Activated CD4-positive, alpha-beta T cell treated with anti-CD3 and anti-CD28 coated beads, Interleukin-2, amount 10 ng/mL, durations not matched to agents 7 days and 5 days (primary cell): ENCODE measurements at regions not wholly inside any gene's neighbourhood (a gene's known extent, or its start where the extent isn't known, plus 50 kb on each side); places are given as distances from the start of the nearest gene placed in this dataset.

Source experiments
- CTCF ChIA-PET: fragments of 350-600 bp; sonication (Branson Sonifier 250); formaldehyde crosslinking; loops from one replicate; lab custom pipeline; 2021; ENCODE audit warnings: antibody characterized with exemption; lab: Charles Lee
- POLR2A ChIA-PET: fragments of 350-600 bp; sonication (Branson Sonifier 250); formaldehyde crosslinking; loops from one replicate; lab custom pipeline; 2021; ENCODE audit warnings: antibody characterized with exemption; lab: Charles Lee
- DNase-seq: peaks from one replicate; pipeline ENCODE4 v3.0.0-alpha.2; 2020
- H3K27ac Mint-ChIP-seq: one replicate; pipeline ENCODE4 v1.8.0; 2021; ENCODE audit warnings: mild to moderate bottlenecking, moderate library complexity, mixed read lengths
- H3K27me3 Mint-ChIP-seq: one replicate; pipeline ENCODE4 v1.8.0; 2021; ENCODE audit warnings: mixed read lengths
- H3K36me3 Mint-ChIP-seq: one replicate; pipeline ENCODE4 v1.8.0; 2021; ENCODE audit warnings: low read depth, mixed read lengths
- H3K4me1 Mint-ChIP-seq: one replicate; pipeline ENCODE4 v1.8.0; 2021; ENCODE audit warnings: mixed read lengths
- H3K4me3 Mint-ChIP-seq: one replicate; pipeline ENCODE4 v1.8.0; 2021; ENCODE audit warnings: mild to moderate bottlenecking, moderate library complexity, mixed read lengths
- H3K9me3 Mint-ChIP-seq: one replicate; pipeline ENCODE4 v1.8.0; 2021; ENCODE audit warnings: mixed read lengths

DNA sequence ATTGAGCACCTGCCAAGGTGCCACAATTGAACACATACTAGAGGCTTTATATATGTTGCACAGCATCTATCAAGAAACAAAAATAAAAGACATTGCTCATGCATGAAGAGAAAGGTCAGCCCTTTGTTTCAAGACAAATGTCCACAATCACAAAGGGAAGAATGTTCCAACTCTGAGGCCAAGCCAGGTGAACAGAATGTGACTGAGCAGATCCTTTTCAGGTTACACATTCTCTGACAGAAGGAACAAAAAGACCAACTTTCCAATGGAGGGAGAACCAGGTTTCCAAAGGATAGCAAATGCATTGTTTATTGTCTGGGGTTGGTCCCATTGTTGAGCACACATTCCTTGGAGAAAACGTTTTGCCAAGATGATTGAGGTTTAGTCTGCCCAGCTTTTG lies 50.2 kb upstream of the FAM174B start:
- POLR2A ChIA-PET, result no interaction called here

DNA sequence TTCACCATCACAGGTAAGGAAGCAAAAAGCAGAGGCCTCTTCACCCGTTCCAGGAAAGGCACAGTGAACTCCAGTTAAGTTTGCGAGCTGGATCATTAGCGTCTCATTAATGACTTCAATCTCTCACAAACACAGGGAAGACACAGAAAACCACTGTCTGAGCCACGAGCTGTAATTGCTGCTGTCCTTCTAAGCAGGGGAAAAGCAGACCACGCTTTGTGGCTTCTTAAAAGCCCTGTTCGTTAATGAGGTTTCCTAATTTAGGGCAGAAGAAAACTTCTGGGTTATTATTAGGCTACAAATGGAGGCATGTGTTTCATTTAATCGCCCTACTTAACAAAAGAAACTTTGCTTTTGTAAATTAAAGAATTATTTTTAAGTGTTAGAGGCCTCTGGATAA lies 50.6 kb upstream of the FAM174B start:
- DNase-seq, result no peak
- Mint-ChIP-seq H3K27me3 (no peaks in the 10 kb centered on the region), H3K27ac (no peak overlapping the region), H3K9me3 (no peaks in the 10 kb centered on the region), H3K4me3 (no peak overlapping the region), H3K4me1 (peaks cover 4% of the 10 kb centered on the region), H3K36me3 (no peaks in the 10 kb centered on the region)
- CTCF ChIA-PET, result no interaction called here
- POLR2A ChIA-PET, result no interaction called here

More for the DNA sequence above, 50.2 kb upstream of the FAM174B start:
- Mint-ChIP-seq H3K27ac (no peak overlapping the region), H3K36me3 (no peaks in the 10 kb centered on the region), H3K9me3 (no peaks in the 10 kb centered on the region), H3K27me3 (no peaks in the 10 kb centered on the region), H3K4me3 (no peak overlapping the region), H3K4me1 (peaks cover 4% of the 10 kb centered on the region)
- CTCF ChIA-PET, result no interaction called here
- no peak for DNase-seq

DNA sequence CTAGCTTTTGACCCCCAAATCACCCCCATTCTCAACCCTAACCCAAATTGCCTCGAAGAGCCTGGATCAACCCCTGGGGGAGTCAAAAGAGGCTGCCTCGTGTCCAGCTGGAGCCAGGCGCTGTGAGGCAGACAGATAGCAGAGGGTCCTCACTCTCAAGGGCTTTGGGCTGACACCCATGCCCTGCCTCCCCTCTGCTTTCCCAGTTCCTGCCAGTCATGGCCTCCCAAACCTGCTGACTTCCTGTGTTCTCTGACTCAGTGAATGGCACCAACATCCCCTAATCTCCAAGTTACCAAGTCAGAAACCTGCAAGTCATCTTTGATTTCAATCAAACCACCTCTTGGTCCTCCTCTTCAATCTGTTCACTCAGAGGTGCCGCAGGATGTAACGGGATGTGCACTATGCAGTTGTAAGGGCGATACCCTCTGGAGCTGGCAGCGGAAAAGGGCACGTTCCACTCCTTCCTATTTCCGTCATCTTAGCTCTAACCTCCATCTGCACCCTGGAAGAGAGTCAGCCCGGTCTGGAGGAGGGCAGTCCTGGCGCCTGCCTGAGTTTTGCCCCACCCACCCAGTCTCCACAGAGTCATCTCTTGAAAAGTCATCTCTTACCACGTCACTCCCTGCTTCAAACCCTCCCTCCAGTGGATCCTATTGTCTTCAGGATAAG lies 52.4 kb upstream of the FAM174B start:
- H3K4me3 Mint-ChIP-seq, result no peak overlapping the region
- H3K27me3 Mint-ChIP-seq, result peaks cover 2% of the 10 kb centered on the region
- POLR2A ChIA-PET, result no interaction called here
- DNase-seq, result no peak
- no peaks in the 10 kb centered on the region for H3K9me3 Mint-ChIP-seq
- no peak overlapping the region for H3K27ac Mint-ChIP-seq
- H3K36me3 Mint-ChIP-seq, result no peaks in the 10 kb centered on the region
- CTCF ChIA-PET, result no interaction called here
- H3K4me1 Mint-ChIP-seq, result peaks cover 4% of the 10 kb centered on the region

DNA sequence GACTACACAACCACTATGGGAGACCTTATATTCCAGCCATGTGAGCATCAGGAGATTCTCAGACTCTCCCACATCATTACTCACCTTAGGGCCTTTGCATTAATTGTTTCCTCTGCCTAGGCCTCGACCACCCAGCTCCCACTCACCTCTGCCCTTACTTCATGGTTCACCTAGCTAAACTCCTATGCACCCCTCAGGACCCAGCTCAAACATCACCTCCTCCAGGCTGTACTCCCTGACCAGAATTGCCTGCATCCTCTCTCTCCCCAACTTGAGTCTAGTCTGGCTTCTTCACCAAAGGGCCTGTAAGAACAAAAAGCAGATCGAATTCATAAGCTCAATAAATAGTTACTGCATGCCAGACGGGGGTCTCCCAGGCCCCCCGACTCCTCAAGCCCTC lies 53.1 kb upstream of the FAM174B start:
- peaks cover 8% of the 10 kb centered on the region for H3K27me3 Mint-ChIP-seq
- peaks cover 4% of the 10 kb centered on the region for H3K4me1 Mint-ChIP-seq
- ChIA-PET POLR2A (no interaction called here), CTCF (no interaction called here)
- H3K36me3 Mint-ChIP-seq, result no peaks in the 10 kb centered on the region
- no peak overlapping the region for H3K4me3 Mint-ChIP-seq
- H3K9me3 Mint-ChIP-seq, result no peaks in the 10 kb centered on the region
- H3K27ac Mint-ChIP-seq, result no peak overlapping the region
- no peak for DNase-seq

DNA sequence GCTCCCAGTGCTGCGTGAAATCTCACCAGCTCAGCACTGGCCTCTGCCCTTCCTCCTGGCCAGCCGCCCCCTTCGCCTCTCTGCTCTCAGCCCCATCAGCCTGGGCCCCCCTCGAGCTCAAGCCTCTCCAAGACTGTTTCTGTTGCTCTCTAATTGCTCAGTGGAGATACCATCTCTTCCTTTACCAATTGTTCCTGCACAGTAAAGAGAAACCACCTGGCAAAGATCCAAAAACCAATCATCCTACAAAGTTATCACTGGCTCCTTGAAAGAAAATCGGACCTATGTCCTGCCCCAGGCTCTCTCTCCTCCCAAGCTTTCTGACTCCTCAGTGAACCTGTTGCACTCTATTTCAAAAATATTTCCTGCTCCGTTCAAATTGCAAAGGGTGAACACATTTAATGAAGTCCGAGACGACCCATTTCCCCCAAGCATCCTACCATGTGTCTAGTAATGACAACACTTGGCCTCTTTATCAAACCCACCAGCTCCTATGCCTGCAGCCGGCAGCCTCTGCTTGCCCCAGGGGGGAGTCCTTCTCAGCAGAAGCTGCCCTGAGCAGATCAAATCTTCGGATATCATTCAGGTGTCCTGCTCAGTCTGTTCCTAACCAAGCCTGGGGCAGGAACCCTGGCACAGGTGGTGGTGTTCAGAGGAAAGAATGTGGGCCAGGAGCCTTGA lies 53.7 kb upstream of the FAM174B start:
- Mint-ChIP-seq H3K9me3 (no peaks in the 10 kb centered on the region), H3K27me3 (peaks cover 12% of the 10 kb centered on the region), H3K4me1 (peaks cover 8% of the 10 kb centered on the region), H3K27ac (no peak overlapping the region), H3K36me3 (no peaks in the 10 kb centered on the region), H3K4me3 (no peak overlapping the region)
- POLR2A ChIA-PET, result no interaction called here
- DNase-seq, result no peak
- CTCF ChIA-PET, result no interaction called here

DNA sequence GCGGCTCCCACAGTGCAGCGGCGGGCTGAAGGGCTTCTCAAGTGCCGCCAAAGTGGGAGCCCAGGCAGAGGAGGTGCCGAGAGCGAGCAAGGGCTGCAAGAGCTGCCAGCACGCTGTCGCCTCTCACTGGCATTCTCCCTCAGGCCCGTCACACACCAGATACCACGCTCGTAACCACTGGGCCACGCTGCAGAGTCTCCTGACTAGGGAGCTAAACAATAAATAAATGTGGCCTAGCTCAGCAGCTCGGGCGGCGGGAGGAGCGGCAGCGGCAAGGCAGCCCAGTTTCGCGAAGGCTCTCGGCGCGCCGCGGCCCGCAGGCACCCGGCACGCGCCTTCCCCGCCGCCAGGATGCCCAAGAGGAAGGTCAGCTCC lies 55.9 kb upstream of the FAM174B start:
- no peak overlapping the region for H3K4me3 Mint-ChIP-seq
- POLR2A ChIA-PET, result no interaction called here
- peaks cover 25% of the 10 kb centered on the region for H3K27me3 Mint-ChIP-seq
- DNase-seq, result no peak
- no peaks in the 10 kb centered on the region for H3K9me3 Mint-ChIP-seq
- no peaks in the 10 kb centered on the region for H3K36me3 Mint-ChIP-seq
- H3K27ac Mint-ChIP-seq, result no peak overlapping the region
- H3K4me1 Mint-ChIP-seq, result peaks cover 14% of the 10 kb centered on the region
- CTCF ChIA-PET, result interaction anchor here (1.0 kb wide), 1 partner anchor 26 kb away, joined by 3 read pairs; no protein-coding TSS in a partner anchor

DNA sequence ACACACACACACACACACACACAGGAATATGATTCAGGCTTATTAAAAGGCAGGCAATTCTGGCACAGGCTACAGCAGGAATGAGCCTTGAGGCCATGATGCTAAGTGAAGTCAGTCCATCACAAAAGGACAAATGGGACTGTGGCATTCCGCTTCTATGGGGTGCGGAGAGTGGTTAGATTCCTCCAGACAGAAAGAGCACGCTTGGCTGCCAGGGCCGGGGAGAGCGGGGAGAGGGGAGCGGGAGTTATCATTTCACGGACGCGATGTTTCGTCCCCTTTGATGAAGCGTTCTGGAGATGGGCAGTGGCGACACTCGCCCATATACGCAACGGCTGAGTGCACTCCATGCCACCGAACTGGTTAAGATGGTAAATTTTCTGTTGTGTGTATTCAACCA lies 58.5 kb upstream of the FAM174B start:
- Mint-ChIP-seq H3K36me3 (no peaks in the 10 kb centered on the region), H3K27me3 (peaks cover 33% of the 10 kb centered on the region), H3K27ac (no peak overlapping the region), H3K4me1 (peaks cover 10% of the 10 kb centered on the region), H3K9me3 (no peaks in the 10 kb centered on the region), H3K4me3 (peak overlapping the region; percentile 64)
- CTCF ChIA-PET, result interaction anchor here (0.6 to 1.3 kb wide), 11 partner anchors 10 to 620 kb away, joined by 3 to 10 read pairs (median 3); no protein-coding TSS in a partner anchor
- POLR2A ChIA-PET, result interaction anchor here (0.8 kb wide), 1 partner anchor 193 kb away, joined by 5 read pairs; no protein-coding TSS in a partner anchor
- no peak for DNase-seq

DNA sequence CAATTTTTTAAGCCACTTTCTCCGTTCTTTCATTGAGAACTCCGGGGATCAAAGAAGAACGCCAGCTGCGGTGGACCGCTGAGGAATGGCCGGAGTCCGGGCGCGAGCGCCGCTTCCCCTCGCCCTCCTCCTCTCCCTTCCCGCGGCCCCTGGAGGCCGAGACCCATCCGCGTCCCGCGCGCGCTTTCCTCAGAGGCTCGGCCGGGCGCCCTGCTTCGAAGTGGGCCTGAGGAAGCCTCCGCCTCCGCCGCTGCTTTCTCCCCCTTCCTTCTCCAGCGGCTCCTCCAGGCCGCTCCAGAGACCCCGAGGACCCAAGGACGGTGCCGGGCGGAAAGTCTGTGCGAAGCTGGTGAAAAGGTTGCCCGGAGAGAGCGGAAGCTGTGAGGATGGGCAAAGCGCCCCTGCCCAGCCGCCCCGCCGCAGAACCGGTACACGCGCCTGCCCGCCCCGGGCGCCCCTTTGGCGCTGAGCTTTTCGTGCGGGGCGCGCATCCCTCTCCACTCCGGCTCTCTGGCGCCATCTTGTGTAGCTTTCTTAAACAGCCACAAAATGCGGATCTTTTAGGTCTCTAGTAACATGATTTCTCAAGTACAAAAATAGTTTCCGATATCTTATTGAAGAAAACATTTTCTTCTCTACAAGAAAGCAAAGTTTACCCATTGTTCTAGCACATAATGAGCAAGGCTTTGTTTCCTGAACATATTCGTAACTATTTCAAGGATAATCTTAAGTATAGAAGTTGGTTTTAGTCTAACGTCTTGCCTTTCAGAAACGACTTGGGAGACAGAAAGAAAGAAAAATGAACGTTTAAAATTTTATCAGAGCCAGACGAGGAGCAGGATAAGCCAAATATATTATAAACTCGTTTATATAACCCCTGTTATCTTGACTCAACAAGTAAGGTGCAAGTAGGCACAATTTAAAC lies 59.2 kb upstream of the FAM174B start:
- Mint-ChIP-seq H3K27ac (no peak overlapping the region), H3K4me1 (peaks cover 10% of the 10 kb centered on the region), H3K27me3 (peaks cover 33% of the 10 kb centered on the region), H3K4me3 (peak overlapping the region; percentile 64), H3K36me3 (no peaks in the 10 kb centered on the region), H3K9me3 (no peaks in the 10 kb centered on the region)
- peak; percentile 78 for DNase-seq
- CTCF ChIA-PET, result interaction anchor here (0.5 to 1.3 kb wide), 12 partner anchors 10 to 621 kb away, joined by 3 to 10 read pairs (median 3); no protein-coding TSS in a partner anchor
- POLR2A ChIA-PET, result interaction anchor here (0.8 kb wide), 1 partner anchor 193 kb away, joined by 5 read pairs; no protein-coding TSS in a partner anchor

DNA sequence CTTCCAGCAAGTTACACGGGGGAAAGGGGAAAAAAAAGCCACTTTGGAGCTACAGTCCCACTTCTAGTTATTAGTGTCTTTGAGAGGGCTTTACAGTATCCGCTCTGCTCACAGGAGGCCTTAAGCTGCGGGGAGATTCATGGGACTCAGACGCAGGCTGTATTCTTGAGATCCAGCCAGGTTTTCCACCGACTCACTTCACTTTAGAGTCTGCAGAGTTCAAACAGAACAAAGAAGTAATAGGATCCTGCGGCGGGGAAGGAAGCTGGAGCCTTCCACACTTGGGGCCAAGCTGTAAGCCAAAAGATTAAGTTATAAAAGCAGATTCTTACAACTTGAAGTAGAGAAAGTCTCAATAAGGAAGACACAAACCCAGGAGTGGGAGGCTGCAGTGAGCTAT lies 60.2 kb upstream of the FAM174B start:
- H3K36me3 Mint-ChIP-seq, result no peaks in the 10 kb centered on the region
- POLR2A ChIA-PET, result no interaction called here
- H3K9me3 Mint-ChIP-seq, result peaks cover 2% of the 10 kb centered on the region
- DNase-seq, result no peak
- peaks cover 33% of the 10 kb centered on the region for H3K27me3 Mint-ChIP-seq
- CTCF ChIA-PET, result interaction anchor here (0.5 to 1.6 kb wide), 2 partner anchors 194 to 1451 kb away, joined by 3 read pairs; no protein-coding TSS in a partner anchor
- H3K4me1 Mint-ChIP-seq, result peaks cover 10% of the 10 kb centered on the region
- no peak overlapping the region for H3K27ac Mint-ChIP-seq
- H3K4me3 Mint-ChIP-seq, result no peak overlapping the region

DNA sequence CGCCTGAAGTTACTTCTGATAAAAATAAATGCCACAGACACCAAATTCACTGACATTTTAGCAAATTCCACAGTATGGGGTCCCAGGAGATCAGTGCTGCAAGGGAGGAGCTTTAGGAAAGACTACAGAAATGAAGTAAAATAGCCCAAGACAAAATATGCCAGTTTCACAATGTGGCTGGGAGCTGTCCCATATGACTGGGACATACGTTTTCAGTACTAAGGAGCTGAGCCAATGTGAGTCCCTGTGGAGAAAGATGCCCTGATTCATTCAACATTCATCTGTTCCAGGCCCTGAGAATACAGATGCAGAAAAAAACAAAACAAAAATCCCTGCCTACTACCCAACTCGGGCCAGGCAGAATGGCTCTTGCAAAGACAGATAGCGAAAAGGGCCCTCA lies 63.4 kb upstream of the FAM174B start:
- POLR2A ChIA-PET, result no interaction called here
- no peaks in the 10 kb centered on the region for H3K36me3 Mint-ChIP-seq
- peaks cover 6% of the 10 kb centered on the region for H3K9me3 Mint-ChIP-seq
- DNase-seq, result no peak
- no peak overlapping the region for H3K4me3 Mint-ChIP-seq
- H3K4me1 Mint-ChIP-seq, result peaks cover 10% of the 10 kb centered on the region
- no peak overlapping the region for H3K27ac Mint-ChIP-seq
- H3K27me3 Mint-ChIP-seq, result peaks cover 23% of the 10 kb centered on the region
- CTCF ChIA-PET, result no interaction called here

DNA sequence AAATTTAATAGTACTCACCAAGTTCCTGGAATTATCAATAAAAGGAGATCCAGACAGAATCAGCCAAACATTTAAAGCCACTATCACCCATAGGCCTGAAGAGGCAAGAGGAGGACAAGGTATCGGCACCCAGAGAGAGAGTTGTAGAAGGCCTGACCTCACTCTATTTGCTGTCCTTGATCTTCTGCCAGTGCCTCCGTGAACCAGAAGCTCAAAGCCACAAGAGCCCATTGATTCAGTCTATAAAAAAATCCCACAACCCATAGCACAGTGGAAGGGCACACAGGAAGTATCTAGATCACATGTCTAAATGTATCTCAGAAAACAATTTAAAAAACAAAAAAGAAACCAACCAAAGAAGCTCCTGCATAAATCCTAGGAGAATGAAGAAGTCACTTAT lies 68.6 kb upstream of the FAM174B start:
- Mint-ChIP-seq H3K9me3 (peaks cover 6% of the 10 kb centered on the region), H3K4me3 (no peak overlapping the region), H3K27ac (no peak overlapping the region), H3K36me3 (no peaks in the 10 kb centered on the region), H3K4me1 (peaks cover 6% of the 10 kb centered on the region), H3K27me3 (peaks cover 3% of the 10 kb centered on the region)
- no peak for DNase-seq
- CTCF ChIA-PET, result no interaction called here
- POLR2A ChIA-PET, result no interaction called here

DNA sequence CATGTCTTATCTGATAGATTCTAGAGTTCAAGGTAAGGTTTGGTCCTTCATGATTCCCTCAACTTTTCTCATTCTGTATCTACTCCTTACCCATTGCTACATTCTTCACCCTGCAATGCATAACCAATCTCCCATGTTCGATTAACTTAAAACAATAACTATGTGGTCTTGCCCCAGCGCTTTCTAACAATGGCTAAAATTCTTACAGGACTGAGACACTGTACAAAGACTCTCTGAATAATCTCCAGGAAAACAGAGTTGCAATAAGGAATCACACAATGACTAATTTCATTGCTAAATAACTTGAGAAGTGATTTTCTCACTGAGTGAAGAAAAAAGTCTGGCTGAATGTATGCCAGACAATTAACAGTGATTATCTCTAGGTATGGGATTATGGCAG lies 69.6 kb upstream of the FAM174B start:
- no peaks in the 10 kb centered on the region for H3K36me3 Mint-ChIP-seq
- H3K27ac Mint-ChIP-seq, result no peak overlapping the region
- peaks cover 3% of the 10 kb centered on the region for H3K27me3 Mint-ChIP-seq
- no peak for DNase-seq
- POLR2A ChIA-PET, result no interaction called here
- H3K4me1 Mint-ChIP-seq, result peaks cover 6% of the 10 kb centered on the region
- peaks cover 6% of the 10 kb centered on the region for H3K9me3 Mint-ChIP-seq
- CTCF ChIA-PET, result no interaction called here
- no peak overlapping the region for H3K4me3 Mint-ChIP-seq
